HG03139 (cell line): ENCODE measurements at regions not wholly inside any gene's neighbourhood (a gene's known extent, or its start where the extent isn't known, plus 50 kb on each side); places are given as distances from the start of the nearest gene placed in this dataset.
"Not testable (repeated sequence)": the region's sequence is repeated elsewhere in the genome, so short reads cannot be mapped to it uniquely, and the experiment has no call there.

Experiments
- ATAC-seq: cut with Tn5 transposase; IDR thresholded peaks from one replicate; pipeline ENCODE4 v1.9.1; 2021; ENCODE audit not compliant: unreplicated experiment

GRCh38 chr2:16226943-16227664 is 286.8 kb downstream of the MYCN start:
- ATAC-seq = no peak

GRCh38 chr2:16226381-16226780 is 286.0 kb downstream of the MYCN start:
- ATAC-seq = no peak

GRCh38 chr2:16225545-16225944 is 285.2 kb downstream of the MYCN start:
- ATAC-seq = no peak

GRCh38 chr2:16225071-16225470 is 284.7 kb downstream of the MYCN start:
- no peak for ATAC-seq

GRCh38 chr2:16224298-16225045 is 284.1 kb downstream of the MYCN start:
- no peak for ATAC-seq

GRCh38 chr2:16223841-16224177 is 283.5 kb downstream of the MYCN start:
- no peak for ATAC-seq

- no peak for ATAC-seq
These were observed 283.0 kb downstream of the MYCN start for GRCh38 chr2:16223161-16223840.

- no peak for ATAC-seq
These were observed 282.0 kb downstream of the MYCN start for GRCh38 chr2:16222326-16222725.

- ATAC-seq = no peak
These were observed 281.2 kb downstream of the MYCN start for GRCh38 chr2:16221461-16222010.

GRCh38 chr2:16219292-16219975 is 279.1 kb downstream of the MYCN start:
- ATAC-seq = no peak

GRCh38 chr2:16218625-16219024 is 278.3 kb downstream of the MYCN start:
- ATAC-seq = no peak

- ATAC-seq = no peak
These were observed 277.8 kb downstream of the MYCN start for GRCh38 chr2:16218161-16218560.

- ATAC-seq = not testable (repeated sequence)
These were observed 277.4 kb downstream of the MYCN start for GRCh38 chr2:16217741-16218140.

GRCh38 chr2:16217291-16217690 is 276.9 kb downstream of the MYCN start:
- ATAC-seq = no peak

- no peak for ATAC-seq
These were observed 276.2 kb downstream of the MYCN start for GRCh38 chr2:16216558-16216945.

GRCh38 chr2:16215902-16216557 is 275.7 kb downstream of the MYCN start:
- no peak for ATAC-seq

GRCh38 chr2:16214861-16215260 is 274.5 kb downstream of the MYCN start:
- no peak for ATAC-seq

- no peak for ATAC-seq
These were observed 274.0 kb downstream of the MYCN start for GRCh38 chr2:16214391-16214790.

- ATAC-seq = no peak
These were observed 272.0 kb downstream of the MYCN start for GRCh38 chr2:16212321-16212720.

GRCh38 chr2:16211341-16211740 is 271.0 kb downstream of the MYCN start:
- no peak for ATAC-seq

- no peak for ATAC-seq
These were observed 270.5 kb downstream of the MYCN start for GRCh38 chr2:16210841-16211240.
